HuH-7 (cell line): ENCODE measurements at regions not wholly inside any gene's neighbourhood (a gene's known extent, or its start where the extent isn't known, plus 50 kb on each side); places are given as distances from the start of the nearest gene placed in this dataset.
"Not testable (repeated sequence)": the region's sequence is repeated elsewhere in the genome, so short reads cannot be mapped to it uniquely, and the experiment has no call there.

Experiments used
- DNase-seq: peaks from one replicate; pipeline ENCODE4 v3.0.0; 2011; ENCODE audit warnings: low spot score

GRCh38 chr12:113726254-113726819 is 239.8 kb downstream of the RBM19 start:
- no peak for DNase-seq

GRCh38 chr12:113725557-113725876 is 240.6 kb downstream of the RBM19 start:
- DNase-seq = no peak

DNA sequence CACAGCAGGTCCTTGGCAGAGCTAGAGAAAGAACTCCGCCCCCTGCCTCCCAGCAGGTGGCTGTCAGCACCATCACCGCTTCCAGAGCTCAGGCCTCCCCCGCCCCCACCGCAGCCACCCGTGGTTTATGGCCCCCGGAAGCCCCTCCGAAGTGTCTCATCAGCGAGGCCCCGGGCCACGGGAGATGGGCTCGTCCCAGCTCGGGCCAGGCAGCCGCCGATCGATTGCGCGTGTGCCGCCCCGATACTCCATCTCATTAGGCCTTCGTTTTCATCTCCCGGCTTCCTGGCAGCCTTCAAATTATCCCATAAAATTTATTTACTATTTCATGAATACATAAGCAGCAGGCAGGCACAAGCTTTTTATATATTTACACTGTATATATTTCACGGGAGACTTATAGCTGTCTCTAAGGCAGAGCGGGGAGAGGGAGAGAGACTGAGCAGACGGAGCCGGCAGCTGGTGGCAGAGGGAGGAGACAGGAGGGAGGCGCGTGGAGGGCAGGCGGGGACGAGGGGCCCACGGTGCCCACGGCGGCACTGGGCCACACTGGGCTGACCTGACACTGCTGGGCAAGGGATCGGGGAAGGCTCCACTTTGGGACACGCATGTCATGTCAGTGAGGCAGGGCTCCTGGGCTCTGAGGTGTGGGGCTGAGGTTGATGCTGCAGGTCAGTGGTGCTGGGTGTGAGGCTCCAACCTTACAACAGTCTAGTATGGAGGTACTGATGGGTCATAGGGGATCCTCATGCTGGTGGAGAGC is 241.2 kb downstream of the RBM19 start:
- no peak for DNase-seq

- no peak for DNase-seq
Observed at GRCh38 chr12:113723631-113724030, 242.5 kb downstream of the RBM19 start.

DNA sequence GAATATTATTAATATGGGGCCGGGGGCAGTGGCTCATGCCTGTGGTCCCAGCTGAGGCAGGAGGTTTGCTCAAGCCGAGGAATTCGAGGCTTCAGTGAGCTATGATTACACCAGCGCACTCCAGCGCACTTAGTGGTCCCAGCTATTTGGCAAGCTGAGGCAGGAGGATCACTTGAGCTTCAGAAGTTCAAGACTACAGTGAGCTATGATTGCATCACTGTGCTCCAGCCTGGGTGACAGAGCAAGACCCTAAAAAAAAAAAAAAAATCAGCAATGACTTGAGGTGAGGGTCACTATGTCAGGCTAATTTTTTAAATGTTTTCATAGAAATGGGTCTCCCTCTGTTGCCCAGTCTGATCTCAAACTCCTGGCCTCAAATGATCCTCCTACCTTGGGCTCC is 243.4 kb downstream of the RBM19 start:
- DNase-seq = no peak

GRCh38 chr12:113720629-113721028 is 245.5 kb downstream of the RBM19 start:
- peak; percentile 33 for DNase-seq

- no peak for DNase-seq
Observed at GRCh38 chr12:113719911-113720591, 246.1 kb downstream of the RBM19 start.

DNA sequence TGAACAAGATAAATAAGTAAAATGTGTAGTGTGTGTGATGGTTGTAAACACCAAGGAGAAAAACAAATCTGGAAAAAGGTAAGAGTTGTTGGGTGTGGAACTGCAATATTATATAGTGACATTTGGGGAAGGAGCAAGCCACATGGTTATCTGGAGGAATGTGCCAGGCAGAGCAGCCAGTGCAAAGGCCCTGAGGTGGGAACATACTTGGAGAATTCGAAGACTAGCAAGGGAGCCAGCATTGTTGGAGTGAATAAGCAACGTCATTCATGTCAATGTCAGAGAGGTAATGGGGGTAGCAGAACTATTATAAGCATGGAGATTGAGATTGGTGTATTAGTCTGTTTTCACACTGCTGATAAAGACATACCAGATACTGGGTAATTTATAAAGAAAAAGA is 241.5 kb upstream of the LHX5 start:
- no peak for DNase-seq

DNA sequence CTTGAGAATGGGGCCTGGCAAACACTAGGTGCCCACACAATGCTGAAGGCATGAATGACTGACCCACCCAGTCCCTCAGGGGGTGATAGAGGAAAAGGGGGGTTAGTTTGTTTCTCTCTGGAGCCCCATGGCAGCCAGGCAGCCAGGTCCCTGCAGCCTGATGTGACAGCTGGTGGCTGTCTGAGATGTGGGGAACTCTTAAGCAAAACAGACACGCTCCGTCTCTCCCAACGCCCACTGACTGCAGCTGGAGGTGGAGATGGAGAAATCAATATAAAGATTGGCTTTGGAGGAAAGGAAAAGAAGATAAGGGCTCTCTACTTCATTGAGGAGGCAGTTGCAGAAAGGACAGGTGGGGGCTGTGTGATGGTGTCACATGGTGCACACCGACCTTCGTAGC is 240.8 kb upstream of the LHX5 start:
- DNase-seq = no peak

GRCh38 chr12:113710216-113710615 is 238.5 kb upstream of the LHX5 start:
- no peak for DNase-seq

GRCh38 chr12:113709456-113709855 is 237.8 kb upstream of the LHX5 start:
- DNase-seq = no peak

GRCh38 chr12:113702836-113703235 is 231.2 kb upstream of the LHX5 start:
- DNase-seq = no peak

- DNase-seq = no peak
Observed at GRCh38 chr12:113702276-113702675, 230.6 kb upstream of the LHX5 start.

DNA sequence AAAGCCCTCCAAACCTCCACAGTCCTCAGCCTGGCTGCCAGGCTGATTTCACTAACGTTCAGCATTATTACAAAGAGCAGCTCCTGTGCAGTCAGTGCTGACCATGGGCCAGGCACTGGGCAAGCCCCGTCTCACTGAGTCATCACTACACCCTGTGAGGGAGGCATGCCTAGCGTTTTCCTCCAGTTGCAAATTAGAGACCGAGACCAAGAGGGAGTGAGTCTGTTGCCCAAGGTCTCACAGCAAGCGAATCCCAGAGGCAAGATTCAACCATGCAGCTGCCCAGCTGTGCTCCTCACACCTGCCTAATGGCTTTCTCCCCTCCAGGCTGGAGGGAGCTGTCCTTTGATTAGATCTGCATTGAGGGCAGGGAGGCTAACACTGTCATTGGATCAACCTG is 229.3 kb upstream of the LHX5 start:
- DNase-seq = no peak

GRCh38 chr12:113699984-113700383 is 228.3 kb upstream of the LHX5 start:
- DNase-seq = not testable (repeated sequence)

DNA sequence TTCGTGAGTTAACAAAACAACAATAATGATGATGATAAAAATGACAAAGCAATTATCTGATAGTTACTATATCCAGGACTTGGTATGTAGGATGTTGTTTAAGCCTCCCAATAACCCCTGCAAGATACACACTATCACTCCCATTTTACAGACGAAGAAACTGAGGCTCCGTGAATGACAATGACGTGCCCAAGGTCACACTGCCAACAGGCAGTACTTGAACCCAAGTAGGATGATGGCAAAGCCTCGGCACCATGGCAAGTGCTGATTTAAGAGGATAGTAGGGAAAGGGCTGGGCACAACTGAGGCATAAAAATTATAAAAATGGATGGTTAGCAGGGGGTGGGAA is 226.8 kb upstream of the LHX5 start:
- no peak for DNase-seq

- no peak for DNase-seq
Observed at GRCh38 chr12:113697651-113698509, 226.2 kb upstream of the LHX5 start.

- no peak for DNase-seq
Observed at GRCh38 chr12:113697104-113697503, 225.4 kb upstream of the LHX5 start.

- DNase-seq = no peak
Observed at GRCh38 chr12:113693693-113694092, 222.0 kb upstream of the LHX5 start.

DNA sequence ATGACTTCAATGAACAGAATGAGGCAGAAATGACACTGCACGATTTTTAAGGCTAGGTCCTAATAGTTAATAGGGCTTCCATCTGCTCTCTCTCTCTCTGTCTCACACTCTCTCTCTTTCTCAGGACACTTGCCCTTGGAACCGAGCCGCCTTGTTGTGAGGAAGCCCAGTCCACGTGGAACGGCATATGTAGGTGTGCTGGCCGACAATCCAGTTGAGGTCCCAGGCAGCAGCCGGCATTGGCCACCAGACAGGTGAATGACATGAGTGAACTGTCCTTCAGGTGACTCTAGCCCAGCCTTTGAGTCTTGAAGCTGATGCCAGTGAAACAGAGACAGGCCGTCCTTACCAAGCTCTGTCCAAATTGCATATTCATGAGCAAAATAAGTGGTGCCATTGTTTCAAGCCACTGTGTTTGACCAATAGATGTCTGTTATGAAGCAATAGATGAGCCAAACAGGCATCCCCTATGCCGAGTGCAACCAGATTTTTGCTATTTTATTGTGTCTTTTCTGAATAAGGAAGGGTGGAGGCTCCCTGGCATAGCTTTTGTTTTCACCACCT is 217.5 kb upstream of the LHX5 start:
- DNase-seq = no peak

GRCh38 chr12:113688313-113688712 is 216.6 kb upstream of the LHX5 start:
- no peak for DNase-seq
